Panc1 (cell line): ENCODE measurements at regions not wholly inside any gene's neighbourhood (a gene's known extent, or its start where the extent isn't known, plus 50 kb on each side); places are given as distances from the start of the nearest gene placed in this dataset.

Experiments used
- ATAC-seq: fragments of 200-7000 bp; cut with Tn5 transposase; 2 replicates; pipeline ENCODE4 v1.9.1; 2020; ENCODE audit warnings: mild to moderate bottlenecking, moderate library complexity
- BruUV-seq: library from RNA; stranded (reverse); fragments of 400-500 nt; replicated peaks from 2 replicates; lab custom pipeline; 2021; lab: Mats Ljungman, UMichigan
- CTCF ChIA-PET: fragments of 300-600 bp; sonication (Branson Sonifier 250); formaldehyde crosslinking; loops from one replicate; lab custom pipeline; 2022; ENCODE audit warnings: antibody characterized with exemption; lab: Charles Lee
- POLR2A ChIA-PET: fragments of 300-600 bp; sonication (Branson Sonifier 250); formaldehyde crosslinking; loops from one replicate; lab custom pipeline; 2022; ENCODE audit warnings: antibody characterized with exemption; lab: Charles Lee
- DNase-seq: peaks from one replicate; pipeline ENCODE4 v3.0.0-alpha.2; 2010; ENCODE audit warnings: low read depth, low spot score
- H3K27ac ChIP-seq: 2 replicates; pipeline ENCODE4 v1.5.1; 2011; ENCODE audit warnings: mild to moderate bottlenecking, low read length, inconsistent platforms
- H3K27me3 ChIP-seq: fragments of 200-500 bp; sonication (Bioruptor generic); 2 replicates; pipeline ENCODE4 v1.6.0; 2014; ENCODE audit warnings: low read length, inconsistent platforms; ENCODE audit not compliant: control insufficient read depth, insufficient read depth
- H3K36me3 ChIP-seq: fragments of 200-500 bp; sonication (Bioruptor generic); 2 replicates; pipeline ENCODE4 v1.5.1; 2014; ENCODE audit warnings: inconsistent platforms, mild to moderate bottlenecking, low read length, moderate library complexity; ENCODE audit not compliant: control insufficient read depth, insufficient read depth
- H3K4me1 ChIP-seq: 2 replicates; pipeline ENCODE4 v1.5.1; 2011; ENCODE audit warnings: inconsistent platforms, mild to moderate bottlenecking, low read length, moderate library complexity; ENCODE audit not compliant: control insufficient read depth, insufficient read depth
- H3K4me3 ChIP-seq, 2 experiments: 2 replicates each; pipeline ENCODE4 v1.5.1; 2011 to 2012; ENCODE audit warnings: low read depth in 2 of 2, low read length in 2 of 2, mild to moderate bottlenecking in 2 of 2, inconsistent platforms in 1 of 2, moderate library complexity in 1 of 2
- H3K9me3 ChIP-seq: fragments of 200-500 bp; sonication (Bioruptor generic); 2 replicates; pipeline ENCODE4 v1.5.1; 2014; ENCODE audit warnings: low read depth, mild to moderate bottlenecking, inconsistent platforms, low read length, moderate library complexity; ENCODE audit not compliant: control insufficient read depth, insufficient read depth
- POLR2AphosphoS5 ChIP-seq: IDR thresholded peaks from 2 replicates; pipeline ENCODE4 v1.6.1; 2012; ENCODE audit warnings: mild to moderate bottlenecking, low read depth, low read length, moderate library complexity
- SIN3A ChIP-seq: IDR thresholded peaks from 2 replicates; pipeline ENCODE4 v1.6.1; 2012; ENCODE audit warnings: low read depth, mild to moderate bottlenecking, low read length, moderate library complexity, borderline replicate concordance; ENCODE audit not compliant: insufficient read depth
- TCF7L2 ChIP-seq: IDR thresholded peaks from 2 replicates; pipeline ENCODE4 v1.6.1; 2011; ENCODE audit warnings: mild to moderate bottlenecking, low read depth, low read length, inconsistent platforms
- in situ Hi-C: cut with HindIII; loops from 2 replicates; pipeline ENCODE4 v1.10.0; 2016; ENCODE audit warnings: low sequenced_read_pairs, low pct_unique_long_range_greater_than_20kb
- intact Hi-C: fragments of 100-400 bp; cut with micrococcal nuclease; formaldehyde crosslinking; loops from one replicate; pipeline ENCODE4 v1.10.0; 2022; ENCODE audit not compliant: unreplicated experiment
- TF ChIP-seq, protein P1 (sequence below): fragments of 450-650 bp; IDR thresholded peaks from 2 replicates; pipeline ENCODE4 v1.5.1; 2017; ENCODE audit warnings: mild to moderate bottlenecking
- TF ChIP-seq, protein P2 (sequence below), 2 experiments: IDR thresholded peaks; 2 replicates each; pipeline ENCODE4 v1.6.1; 2011 to 2012; ENCODE audit warnings: low read depth in 2 of 2, control low read depth in 1 of 2, low read length in 1 of 2, mild to moderate bottlenecking in 1 of 2, moderate library complexity in 1 of 2; ENCODE audit not compliant: insufficient read depth in 1 of 2

- Histone ChIP-seq H3K4me3 (no peak overlapping the region), H3K36me3 (no peaks in the 10 kb centered on the region), H3K27me3 (peaks cover 6% of the 10 kb centered on the region), H3K4me1 (no peaks in the 10 kb centered on the region), H3K27ac (no peak overlapping the region), H3K9me3 (no peaks in the 10 kb centered on the region)
- no TSS peak for BruUV-seq
- in situ Hi-C loops (no loop called here), intact Hi-C loops (no loop called here)
- DNase-seq: no peak
- ChIA-PET CTCF (no interaction called here), POLR2A (no interaction called here)
- no peak for ATAC-seq
- no peak for TF ChIP-seq POLR2AphosphoS5
- TF ChIP-seq, protein P1, sequence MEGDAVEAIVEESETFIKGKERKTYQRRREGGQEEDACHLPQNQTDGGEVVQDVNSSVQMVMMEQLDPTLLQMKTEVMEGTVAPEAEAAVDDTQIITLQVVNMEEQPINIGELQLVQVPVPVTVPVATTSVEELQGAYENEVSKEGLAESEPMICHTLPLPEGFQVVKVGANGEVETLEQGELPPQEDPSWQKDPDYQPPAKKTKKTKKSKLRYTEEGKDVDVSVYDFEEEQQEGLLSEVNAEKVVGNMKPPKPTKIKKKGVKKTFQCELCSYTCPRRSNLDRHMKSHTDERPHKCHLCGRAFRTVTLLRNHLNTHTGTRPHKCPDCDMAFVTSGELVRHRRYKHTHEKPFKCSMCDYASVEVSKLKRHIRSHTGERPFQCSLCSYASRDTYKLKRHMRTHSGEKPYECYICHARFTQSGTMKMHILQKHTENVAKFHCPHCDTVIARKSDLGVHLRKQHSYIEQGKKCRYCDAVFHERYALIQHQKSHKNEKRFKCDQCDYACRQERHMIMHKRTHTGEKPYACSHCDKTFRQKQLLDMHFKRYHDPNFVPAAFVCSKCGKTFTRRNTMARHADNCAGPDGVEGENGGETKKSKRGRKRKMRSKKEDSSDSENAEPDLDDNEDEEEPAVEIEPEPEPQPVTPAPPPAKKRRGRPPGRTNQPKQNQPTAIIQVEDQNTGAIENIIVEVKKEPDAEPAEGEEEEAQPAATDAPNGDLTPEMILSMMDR: no peak
- no peak for TF ChIP-seq TCF7L2
- TF ChIP-seq, protein P2, sequence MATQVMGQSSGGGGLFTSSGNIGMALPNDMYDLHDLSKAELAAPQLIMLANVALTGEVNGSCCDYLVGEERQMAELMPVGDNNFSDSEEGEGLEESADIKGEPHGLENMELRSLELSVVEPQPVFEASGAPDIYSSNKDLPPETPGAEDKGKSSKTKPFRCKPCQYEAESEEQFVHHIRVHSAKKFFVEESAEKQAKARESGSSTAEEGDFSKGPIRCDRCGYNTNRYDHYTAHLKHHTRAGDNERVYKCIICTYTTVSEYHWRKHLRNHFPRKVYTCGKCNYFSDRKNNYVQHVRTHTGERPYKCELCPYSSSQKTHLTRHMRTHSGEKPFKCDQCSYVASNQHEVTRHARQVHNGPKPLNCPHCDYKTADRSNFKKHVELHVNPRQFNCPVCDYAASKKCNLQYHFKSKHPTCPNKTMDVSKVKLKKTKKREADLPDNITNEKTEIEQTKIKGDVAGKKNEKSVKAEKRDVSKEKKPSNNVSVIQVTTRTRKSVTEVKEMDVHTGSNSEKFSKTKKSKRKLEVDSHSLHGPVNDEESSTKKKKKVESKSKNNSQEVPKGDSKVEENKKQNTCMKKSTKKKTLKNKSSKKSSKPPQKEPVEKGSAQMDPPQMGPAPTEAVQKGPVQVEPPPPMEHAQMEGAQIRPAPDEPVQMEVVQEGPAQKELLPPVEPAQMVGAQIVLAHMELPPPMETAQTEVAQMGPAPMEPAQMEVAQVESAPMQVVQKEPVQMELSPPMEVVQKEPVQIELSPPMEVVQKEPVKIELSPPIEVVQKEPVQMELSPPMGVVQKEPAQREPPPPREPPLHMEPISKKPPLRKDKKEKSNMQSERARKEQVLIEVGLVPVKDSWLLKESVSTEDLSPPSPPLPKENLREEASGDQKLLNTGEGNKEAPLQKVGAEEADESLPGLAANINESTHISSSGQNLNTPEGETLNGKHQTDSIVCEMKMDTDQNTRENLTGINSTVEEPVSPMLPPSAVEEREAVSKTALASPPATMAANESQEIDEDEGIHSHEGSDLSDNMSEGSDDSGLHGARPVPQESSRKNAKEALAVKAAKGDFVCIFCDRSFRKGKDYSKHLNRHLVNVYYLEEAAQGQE (IDR thresholded peaks at IDR 0.05; ENCODE audit: insufficient read depth in 1 of 2, low read depth in 2 of 2, low read length in 1 of 2): no peak
- no peak for TF ChIP-seq SIN3A
Measured at GRCh38 chr5:15027764-15028163, 156.2 kb upstream of the ANKH start.

GRCh38 chr5:15026944-15027343 is 155.4 kb upstream of the ANKH start:
- Histone ChIP-seq H3K27me3 (peaks cover 6% of the 10 kb centered on the region), H3K4me1 (no peaks in the 10 kb centered on the region), H3K27ac (no peak overlapping the region), H3K36me3 (no peaks in the 10 kb centered on the region), H3K9me3 (no peaks in the 10 kb centered on the region), H3K4me3 (no peak overlapping the region)
- no peak for DNase-seq
- intact Hi-C loops (no loop called here), in situ Hi-C loops (no loop called here)
- CTCF ChIA-PET: no interaction called here
- POLR2A ChIA-PET: no interaction called here
- BruUV-seq: no TSS peak
- TF ChIP-seq TCF7L2 (no peak), POLR2AphosphoS5 (no peak), SIN3A (no peak)
- TF ChIP-seq, protein P2 (IDR thresholded peaks at IDR 0.05; ENCODE audit: insufficient read depth in 1 of 2, low read depth in 2 of 2, low read length in 1 of 2): no peak
- TF ChIP-seq, protein P1: no peak
- no peak for ATAC-seq
